CD4-positive, alpha-beta T cell treated with Interleukin-10 for 1 hour (primary cell): ENCODE measurements at regions not wholly inside any gene's neighbourhood (a gene's known extent, or its start where the extent isn't known, plus 50 kb on each side); places are given as distances from the start of the nearest gene placed in this dataset.
A peak's percentile ranks its signal among the peaks of the same experiment; 100 is the strongest.

Experiments
- DNase-seq: peaks from one replicate; pipeline ENCODE4 v3.0.0-alpha.2; 2020

DNA sequence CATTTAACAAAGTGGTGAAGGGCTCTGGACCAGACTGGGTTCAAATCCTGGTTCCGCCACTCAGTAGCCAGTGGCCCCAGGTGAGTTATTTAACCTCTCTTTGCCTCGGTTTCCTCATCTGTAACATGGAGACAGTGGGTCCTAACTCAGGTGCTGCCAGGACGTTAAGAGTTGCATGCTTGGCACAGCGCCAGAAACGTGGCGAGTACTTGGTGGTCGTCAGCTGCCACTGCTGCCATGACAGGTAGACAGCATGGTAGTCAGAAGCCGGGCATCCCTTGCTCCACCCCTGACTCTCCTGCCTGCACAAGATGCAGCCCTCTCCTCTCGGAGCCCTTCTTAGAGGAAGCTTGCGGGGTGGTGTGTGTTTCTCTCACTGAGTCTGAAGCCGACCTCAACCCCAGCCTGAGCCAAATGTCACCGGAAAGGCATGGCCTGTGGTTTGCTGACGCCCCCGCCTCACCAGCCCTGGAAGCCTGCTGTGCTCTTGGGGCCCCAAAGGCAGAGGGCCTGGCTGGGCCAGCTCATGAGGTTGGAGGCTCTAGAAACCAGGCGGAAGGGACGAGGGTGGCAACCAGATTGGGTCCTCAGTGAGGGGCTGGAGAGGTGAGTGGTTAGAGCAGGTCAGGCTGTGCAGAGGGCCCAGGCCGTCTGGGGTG is 160.8 kb upstream of the TLE3 start:
- peak; percentile 55 for DNase-seq

DNA sequence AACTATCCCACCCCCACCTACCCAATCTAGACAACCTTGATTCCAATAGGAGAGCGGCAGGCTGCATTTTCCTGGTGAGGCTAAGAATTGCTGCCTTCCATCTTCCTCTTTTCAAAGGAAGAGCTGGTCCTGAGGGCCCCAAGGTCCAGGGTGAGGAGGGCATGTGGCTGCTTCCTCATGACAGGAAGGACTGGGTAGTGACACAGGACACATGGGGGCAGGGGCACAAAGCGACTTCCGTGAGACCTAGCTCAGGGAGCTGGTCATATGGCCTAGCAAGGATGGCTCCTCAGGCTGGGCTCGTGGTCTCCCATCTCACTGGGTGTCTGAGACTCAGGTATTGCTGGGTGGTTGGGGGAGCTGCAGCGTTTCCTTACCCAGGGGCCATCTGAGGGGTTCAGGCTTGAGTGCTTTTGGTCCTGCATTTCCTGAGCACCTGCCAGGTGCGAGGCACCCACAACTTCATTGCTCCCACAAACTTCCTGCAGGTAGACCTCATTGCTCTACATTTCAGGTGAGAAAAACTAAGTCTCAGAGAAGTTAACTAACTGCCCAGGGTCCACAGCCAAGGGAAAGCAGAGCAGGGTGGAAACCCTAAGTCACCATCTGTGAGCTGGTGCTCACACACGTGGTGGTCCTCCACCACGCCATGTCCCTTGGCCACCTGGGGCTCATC is 160.0 kb upstream of the TLE3 start:
- no peak for DNase-seq

DNA sequence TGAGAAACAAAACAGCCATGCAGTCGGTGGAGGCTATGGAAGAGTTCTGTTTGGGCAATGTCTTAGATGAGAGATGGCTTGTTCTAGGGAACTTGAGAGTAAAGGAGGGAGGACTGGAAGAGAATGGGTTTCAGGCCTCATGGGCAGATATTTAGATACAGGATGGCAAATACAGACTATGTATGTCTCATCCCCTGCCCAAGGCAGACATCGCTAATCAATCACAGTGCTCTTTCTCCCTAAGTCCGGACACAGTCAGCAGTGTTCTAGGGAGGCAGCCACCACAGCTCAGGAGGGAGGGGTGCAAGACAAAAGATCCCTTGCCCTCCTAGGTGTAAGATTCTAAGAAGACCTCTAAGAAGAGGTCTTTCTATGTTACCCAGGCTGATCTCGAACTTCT is 159.3 kb upstream of the TLE3 start:
- no peak for DNase-seq

DNA sequence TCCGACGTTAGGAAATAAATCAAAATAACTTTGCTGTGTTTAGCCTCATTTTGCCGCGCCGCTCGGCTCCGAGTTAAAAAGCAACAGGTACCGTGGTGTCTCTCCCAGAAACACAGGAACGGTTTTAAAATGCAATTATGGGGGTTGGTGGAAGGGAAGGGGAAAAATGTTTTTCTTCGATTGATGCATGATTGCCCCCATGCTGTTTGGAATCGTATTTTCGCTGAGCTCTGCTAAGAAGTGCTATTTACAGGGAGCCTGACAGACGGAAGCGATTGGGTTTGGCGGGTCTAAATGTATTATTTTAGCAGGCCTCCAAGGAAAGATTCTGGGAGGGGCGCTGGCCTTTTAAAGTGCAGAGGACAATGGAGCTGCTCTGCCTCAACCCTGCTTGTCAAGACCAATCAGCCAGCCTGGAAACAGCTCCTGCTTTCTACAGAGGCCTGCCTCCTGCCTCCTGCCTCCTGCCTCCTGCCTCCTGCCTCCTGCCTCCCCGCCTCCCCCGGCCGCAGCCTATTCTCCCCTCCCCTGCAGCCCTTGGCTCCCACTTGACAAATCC is 156.7 kb upstream of the TLE3 start:
- no peak for DNase-seq

DNA sequence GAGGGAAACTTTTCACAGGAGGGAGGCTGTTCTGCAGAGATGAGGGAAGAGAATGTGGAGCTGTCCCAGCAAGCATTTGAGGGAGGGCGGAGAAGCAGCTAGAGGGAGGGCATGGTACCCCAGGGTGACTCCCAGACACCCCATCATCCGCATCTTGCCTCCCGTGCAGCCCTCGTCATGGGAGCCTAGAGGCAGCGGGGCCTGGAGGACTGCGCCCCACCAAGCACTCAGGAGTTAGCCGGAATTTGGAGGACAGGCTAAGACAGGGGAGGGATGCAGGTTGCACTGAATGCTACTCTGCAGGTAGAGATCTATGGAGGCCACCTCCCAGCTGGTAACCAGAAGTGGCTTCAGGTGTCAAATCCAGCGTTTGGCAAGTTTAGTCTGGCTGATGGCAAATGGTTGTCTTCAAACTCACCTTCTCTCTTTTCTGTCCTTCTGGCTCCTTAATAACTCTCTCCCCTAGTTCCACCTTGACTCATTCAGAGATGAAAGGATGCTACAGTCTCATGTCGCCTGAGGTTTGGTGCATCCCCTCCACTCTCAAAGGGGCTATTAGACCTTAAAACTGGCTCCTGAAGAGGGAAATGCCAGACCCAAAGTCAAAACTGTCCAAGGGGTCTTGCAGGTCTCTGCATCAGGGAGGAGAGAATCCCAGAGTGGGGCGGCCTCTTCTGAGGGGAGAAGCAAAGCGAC is 155.9 kb upstream of the TLE3 start:
- no peak for DNase-seq

DNA sequence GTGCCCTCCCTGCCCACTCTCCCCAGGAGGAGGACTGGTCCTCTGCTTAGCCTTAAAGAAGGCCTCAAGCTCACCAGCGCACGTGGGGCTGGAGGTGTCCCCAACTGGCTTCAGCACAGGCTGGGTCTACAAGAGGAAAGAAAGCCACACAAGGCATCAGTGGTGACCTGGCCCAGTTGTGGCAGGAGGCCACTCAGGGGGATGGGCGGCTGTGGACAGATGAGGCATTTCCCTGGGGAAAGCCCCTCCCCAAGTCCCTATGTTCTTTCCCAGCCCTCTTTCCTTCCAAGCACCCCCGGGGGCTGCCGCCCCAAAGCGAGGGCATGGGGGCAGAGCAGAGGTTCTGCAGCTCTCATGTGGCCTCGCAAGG is 155.2 kb upstream of the TLE3 start:
- no peak for DNase-seq

DNA sequence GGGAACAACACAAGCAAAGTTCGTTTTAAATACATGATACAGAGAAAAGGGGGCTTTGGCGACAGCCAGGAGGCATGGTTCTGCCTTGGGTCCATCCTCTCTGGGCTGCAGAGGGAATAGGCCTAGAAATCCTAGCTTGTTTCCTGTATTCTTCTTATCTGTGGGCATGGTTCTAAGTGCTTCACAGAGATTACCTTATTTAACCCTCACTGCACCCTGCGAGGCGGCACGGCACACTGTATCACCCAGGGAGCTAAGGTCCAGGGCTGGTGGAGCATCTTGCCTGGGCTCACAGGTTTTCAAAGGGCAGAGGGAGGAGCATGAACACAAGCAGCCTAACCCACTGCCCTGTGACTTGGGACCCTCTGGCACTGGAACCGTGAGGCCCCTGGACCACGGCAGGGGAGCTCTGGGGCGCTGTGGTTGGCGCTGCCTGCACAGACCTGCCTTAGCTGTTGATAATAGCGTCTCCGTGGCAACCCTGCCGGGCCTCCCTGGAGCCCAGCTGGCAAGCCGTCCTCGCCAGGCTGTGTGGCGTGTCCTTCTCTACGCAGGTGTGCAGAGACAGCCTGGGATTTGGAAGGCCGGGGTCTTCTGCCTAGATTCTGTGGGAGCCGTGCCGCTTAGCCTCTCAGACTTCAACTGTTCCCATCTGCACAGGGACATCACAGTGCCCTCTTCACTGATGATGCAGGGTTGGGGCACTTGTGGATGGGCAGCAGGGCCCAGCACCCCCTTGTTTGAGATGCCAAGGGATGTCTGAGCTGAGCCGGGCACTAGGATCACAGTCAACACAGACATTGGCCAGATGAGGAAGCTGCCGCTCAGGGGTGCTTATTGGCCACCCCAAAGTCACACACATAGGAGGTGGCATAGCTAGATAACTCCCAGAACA is 154.6 kb upstream of the TLE3 start:
- no peak for DNase-seq

DNA sequence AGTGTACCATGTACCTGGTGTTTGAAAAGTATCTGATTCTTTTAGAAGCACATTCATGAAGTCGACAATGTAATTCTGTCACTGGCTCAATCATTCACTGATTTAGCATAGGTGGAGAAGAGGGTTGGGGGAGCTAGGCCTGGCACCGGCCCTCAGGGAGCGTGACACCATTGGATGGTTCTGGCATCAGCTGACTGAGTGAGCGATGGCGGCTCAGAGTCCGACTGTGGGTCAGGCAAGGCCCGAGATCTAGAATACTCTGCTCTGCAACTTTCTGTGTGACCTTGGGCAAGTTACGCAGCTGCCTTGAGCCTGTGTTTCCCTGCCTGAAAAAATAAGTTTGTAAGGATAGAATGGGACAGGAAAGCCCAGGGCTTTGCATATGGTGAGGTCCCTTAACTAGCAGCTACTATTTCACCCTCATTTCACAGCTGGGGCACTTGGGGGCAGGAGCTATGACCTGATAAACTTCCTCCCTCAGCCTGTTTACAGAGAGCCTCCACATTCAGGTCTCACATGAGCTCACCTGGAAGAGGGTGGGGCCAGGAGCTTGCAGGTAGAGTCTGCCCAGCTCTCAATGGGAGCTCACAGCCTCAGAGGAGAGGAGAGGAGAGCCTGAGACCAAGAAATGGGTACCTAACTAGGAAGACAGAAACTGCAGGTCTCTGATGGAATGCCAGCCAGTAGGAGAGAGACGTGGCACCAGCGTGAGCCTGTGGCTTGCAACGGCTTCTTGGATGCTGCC is 153.7 kb upstream of the TLE3 start:
- no peak for DNase-seq

DNA sequence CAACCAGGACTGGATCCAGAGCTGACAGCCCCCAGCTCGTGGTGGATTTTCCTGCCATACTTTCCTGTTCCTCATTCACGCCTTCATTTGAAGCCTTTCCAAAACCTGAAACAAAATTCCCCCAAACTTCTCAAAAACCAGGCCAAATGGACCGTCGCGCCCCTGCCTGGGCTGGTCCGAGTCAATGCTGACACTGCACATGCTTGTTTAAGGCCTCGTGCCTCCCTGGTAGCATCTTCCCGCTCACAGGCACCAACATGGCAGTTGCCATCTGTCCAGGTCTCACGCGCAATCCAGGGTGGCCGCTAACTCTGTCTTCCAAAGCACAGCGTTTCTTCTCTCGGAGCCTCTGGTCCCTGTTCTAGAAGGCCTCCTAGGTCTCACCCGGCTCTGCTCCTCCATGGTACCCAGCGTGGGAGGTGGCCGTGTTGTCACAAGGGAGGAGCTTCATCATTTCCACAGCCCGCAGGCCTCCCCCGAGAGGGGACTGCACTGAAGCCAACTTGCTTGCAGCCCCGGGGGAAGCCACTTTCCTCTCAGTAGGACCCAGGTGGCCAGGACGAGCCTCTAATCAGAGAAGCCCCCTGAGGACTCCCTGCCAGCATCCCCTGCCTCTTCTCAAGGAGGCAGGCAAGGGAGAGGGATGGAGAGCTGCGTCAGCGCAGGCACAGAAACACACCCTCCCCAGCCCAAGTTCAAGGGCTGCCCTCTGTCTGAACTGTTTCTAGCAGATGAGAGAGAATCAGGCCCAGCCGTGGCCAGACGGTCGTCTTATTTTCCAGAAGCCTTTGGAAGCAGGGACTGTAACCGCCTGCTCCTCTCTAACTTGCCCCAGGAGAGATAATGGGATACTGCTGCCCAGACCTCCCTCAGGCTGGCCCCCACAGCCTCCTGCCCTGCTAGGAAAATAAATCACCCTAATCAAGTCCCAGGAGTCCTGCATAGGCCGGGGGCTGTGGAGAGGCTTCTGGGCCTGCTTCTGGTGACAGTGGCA is 152.8 kb upstream of the TLE3 start:
- no peak for DNase-seq

DNA sequence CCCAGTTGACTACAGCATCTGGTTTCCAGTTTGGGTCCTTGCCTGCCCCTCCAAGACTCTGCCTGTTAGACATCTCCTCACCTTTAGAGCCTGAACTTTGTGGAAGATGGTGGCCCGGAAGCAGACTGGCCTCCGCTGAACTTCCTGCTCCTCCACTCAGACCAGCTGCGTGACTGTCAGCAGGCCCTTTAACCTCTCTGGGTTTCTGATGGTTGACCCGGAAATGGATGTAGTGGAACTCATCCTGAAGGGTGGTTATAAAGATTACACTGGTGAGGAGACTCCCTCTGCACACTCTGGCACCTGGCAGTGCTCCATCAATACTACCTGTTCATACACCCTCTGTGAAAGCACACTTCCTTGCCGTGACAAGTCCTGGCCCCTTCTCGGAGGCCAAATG is 151.9 kb upstream of the TLE3 start:
- no peak for DNase-seq

DNA sequence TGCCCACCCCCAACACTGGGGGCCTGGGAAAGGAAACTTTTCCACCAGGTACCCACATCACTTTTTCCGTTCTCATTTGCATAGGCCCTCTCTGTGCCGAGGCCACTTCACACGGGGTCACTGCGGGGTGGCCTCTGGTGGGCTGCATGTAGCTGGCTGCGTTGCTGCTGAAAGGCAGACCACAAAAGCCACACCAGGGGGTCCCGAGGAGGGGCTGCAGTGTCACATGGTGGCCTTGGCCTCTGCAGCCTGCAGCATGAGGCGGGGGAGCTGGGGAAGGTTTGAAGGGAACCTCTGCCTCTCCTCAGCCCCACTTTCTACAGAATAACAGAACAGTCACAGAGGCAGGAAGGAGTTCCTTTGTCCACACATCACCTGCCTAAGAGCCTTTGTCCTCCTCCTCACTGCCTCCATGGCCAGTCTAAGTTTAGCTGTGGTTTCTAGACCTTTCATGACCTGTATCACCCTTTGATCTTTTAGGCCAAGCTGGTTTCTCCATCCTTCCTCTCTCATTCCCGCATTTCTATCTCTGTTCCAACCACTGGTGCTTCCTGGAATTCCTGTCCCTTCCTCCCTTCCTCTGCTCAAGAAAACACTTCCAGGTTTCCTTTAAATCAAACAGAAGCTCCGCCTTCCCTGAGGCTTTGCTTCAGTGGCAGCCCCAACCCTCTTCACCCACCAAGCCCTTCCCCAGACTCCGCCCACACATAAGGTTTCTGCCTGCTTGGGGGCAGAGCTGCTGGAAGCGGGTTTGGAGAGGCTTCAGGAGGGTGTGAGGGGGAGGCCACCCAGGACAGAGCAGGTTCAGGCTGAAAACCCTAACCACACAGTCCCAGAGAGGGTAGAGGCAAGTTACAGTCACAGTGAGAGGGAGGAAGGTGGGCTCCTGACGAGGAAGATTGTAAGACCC is 150.7 kb upstream of the TLE3 start:
- DNase-seq: no peak

DNA sequence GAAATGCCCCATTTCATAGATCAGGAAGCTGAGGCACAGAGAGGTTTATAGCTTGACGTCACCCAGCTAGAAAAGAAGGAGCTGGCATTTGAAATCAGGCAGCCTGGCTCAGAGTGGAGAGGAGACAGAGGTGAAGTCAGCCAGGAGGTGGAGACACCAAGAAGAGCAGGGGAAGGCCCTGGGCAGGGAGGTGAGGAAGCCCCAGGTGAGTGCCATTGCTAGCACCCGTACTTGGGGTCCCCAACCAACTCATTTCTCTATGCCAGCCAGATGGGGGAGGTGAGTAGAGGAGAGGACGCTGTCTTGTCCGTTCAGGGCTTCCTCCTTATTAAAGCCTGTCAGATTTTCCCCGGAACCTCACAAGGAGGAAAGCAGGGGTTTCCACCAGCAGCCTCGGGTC is 149.6 kb upstream of the TLE3 start:
- DNase-seq: no peak

DNA sequence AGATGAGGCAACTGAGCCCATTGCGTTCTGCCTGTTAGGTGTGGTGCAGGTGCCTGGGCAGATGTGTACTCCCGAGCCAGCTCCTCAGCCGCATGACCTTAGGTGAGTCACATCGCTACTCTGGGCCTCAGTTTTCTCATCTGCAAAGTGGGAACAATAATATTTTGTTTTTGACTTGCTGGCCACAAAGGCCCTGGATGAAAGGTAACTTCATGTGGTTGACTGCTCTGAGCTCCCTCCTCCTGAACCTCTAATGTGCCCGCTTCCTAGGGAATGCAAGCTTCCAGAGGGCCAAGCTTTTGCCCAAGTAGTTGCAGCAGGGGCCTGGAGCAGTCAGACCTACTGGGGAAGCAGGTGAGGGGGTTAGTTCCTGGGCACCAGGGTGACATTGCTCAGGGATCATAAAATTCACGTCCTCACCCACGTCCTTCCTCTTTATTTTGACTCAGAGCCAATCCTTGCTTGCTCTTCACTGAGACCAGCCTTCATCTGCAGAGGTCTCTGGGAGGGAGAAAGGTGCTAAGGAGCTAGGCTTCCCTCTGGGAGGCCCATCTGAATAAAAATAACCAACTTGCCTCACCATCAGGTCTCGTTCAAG is 149.0 kb upstream of the TLE3 start:
- no peak for DNase-seq

DNA sequence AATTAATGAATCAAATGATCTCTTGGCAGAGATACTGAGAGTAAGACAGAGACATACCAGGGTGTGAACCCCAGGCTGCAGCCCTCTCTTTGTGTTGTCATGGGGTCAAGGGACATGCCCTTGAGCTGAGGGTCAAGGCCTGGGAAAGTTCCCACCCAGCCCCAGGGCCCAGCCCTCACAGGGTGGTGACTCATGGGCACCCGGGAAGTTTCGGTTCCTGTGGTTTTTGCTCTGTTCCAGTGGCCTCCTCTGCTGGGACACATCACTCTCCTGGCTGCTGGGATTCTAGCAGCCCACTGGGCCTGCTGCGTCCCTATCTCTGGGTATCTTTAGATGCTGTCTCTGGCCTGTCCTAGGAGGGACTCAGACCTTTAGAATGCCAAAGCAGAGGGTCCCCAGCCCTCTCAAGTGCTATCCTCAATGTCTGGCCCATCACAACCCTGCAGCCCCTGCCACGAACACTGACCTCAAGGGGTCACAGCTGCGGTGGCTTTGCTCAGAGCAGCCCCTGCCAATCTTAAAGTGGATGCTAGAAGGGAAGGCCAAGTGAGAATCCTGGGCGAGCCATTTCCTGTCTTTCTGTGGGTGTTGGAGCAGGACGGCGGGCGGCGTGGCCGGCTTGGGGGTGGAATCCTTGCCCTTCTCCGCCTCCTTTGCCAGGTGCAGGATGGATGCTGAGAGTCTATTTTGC is 148.4 kb upstream of the TLE3 start:
- DNase-seq: peak; percentile 8

DNA sequence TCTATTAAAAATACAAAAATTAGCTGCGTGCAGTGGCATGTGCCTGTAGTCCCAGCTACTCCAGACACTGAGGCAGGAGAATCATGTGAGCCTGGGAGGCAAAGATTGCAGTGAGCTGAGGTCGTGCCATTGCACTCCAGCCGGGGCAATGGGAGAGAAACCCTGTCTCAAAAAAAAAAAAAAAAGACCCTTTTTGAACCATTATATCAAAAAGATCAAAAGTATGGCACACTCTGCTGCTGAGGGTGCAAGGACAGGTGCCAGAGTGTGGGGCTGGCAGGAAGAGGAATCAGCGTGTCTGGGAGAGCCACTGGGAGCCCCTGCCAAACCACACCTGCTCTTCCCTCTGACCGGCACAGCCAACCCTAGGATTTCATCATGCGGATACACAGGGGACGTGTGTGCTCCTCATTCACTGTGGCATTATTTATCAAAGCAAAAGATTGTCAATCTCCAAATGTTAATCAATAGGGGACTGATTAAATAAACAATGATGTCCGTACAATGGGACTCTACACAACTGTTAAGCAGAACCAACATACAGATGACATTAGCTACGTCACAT is 147.3 kb upstream of the TLE3 start:
- DNase-seq: no peak

DNA sequence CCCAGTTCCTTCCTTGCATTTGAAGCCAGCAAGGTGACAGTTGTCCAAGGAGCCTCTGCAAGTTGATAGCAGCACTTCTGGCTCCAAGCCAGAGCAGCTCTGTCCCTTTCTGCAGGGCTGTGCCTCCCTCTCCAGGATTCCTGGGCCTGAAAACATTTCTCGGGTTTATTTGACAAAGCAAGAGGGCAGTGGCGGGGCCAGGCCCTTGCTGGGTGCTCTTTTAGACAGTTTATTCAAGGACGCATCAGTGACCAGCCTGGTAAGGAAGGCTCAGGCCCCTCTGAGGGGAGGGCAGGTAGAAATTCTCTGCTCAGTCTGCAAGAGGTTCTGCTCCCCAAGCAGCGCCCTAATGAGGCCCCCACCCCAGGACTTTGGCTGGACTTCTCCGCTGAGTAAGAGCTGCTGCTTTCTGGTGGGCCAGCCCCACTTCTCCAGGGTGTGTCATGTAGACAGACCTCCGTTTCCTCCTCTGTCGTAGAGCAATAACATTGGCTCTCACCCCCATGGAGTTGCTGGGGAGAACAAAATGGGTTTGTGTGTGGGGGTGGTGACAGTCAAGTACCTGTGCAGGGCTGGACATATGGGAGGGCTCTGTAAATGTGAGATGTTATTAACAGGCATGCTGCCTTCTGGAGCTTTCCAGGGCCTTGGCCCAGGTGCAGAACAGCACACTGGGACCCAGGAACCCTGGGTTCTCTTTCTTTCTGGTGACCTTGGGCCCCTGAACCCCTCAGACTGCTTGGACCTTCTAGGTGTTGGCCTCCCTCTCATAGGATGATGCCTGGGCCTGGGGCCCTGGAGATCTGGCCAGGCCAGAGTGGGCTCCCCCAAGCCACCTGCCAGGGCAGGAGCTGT is 146.2 kb upstream of the TLE3 start:
- DNase-seq: no peak

DNA sequence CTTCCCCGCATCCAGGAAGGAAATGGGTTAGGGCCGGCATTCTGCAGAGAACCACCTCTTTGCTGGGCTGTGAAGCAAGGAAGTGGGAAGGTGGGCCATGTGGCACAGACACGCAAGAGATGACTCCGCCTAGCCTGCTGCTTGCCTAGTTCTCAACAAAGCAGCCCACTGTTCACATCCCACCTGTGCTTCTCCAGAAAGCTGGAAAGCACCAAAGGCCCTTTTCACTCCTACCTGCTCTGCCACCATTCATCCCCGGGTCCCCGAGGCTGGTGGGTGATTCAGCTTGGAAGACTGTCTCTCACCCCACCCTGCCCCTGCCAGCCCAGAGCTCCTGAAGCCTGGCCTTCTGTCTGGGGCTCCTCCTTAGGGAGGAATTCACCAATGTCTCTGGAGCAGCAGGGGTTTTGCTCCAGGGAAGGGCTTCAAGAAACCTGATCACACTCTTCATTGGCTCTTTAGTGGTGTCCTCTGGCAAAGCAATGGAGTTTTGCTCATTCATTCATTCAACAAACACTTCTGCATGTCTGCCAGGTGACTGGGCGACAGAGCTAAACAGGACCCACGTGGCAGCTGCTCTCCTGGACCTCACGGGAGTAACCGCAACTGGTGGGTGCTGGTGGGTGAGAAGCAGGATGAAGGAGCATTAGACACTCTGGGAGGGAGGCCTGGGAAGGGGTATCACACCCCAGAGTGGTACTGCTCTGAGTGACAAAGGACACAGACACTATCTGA is 145.4 kb upstream of the TLE3 start:
- no peak for DNase-seq
